ENCODE measurements at regions not wholly inside any gene's neighbourhood (a gene's known extent, or its start where the extent isn't known, plus 50 kb on each side); places are given as distances from the start of the nearest gene placed in this dataset.

DNA sequence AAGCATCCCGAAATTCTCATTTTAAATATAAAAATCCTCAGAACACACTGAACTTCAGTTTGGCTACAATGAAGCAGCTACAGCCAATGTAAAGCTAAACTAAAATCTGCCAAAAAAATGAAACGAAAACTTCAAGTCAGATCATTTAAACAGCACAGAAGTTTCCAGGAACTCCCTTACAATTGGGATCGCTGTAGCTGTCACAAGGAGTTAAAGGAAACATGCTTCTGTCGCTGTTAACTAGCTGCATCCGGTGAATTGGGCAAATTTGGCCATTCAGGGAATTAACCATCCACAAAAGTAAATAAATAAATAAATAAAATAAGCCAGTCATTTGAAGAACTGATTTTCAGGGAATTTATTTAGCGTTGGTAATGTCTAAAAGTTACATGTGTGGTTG is 77.0 kb upstream of the PEG3 start:
- H3K27me3 ChIP-seq (ENCODE audit: control insufficient read depth in 3 of 3, insufficient read depth in 3 of 3, low read depth in 1 of 3, low read length in 3 of 3): peaks cover 0 to 11% (median 0%) of the 10 kb centered on the region in 3 experiments
- H2BK15ac ChIP-seq (ENCODE audit: low read length): no peak overlapping the region
- no peak overlapping the region for H2BK120ac ChIP-seq (ENCODE audit: low read depth, low read length)
- no peak overlapping the region for H3K27ac ChIP-seq (replicated peaks; ENCODE audit: low read length)
- H3K23ac ChIP-seq (ENCODE audit: low read depth, low read length, poor library complexity): no peak overlapping the region
- H2BK12ac ChIP-seq (ENCODE audit: low read length): no peak overlapping the region
- no peaks in the 10 kb centered on the region for H3K79me1 ChIP-seq (ENCODE audit: low read depth, low read length)
- H2BK5ac ChIP-seq (ENCODE audit: low read length): no peak overlapping the region
- no peak overlapping the region for H3K4ac ChIP-seq (ENCODE audit: low read length)
- no peak overlapping the region for H2AFZ ChIP-seq (ENCODE audit: low read length)
- peaks cover 0 to 13% of the 10 kb centered on the region in 2 donors for H3K9me3 ChIP-seq (replicated peaks in 1 of 2; ENCODE audit: control insufficient read depth in 2 of 2, insufficient read depth in 1 of 2, low read depth in 1 of 2, low read length in 2 of 2)
- H4K91ac ChIP-seq (ENCODE audit: low read depth, low read length, poor library complexity): no peak overlapping the region
- H3K4me2 ChIP-seq (ENCODE audit: insufficient read depth, low read length, poor library complexity, severe bottlenecking): no peak overlapping the region
- no peak for DNase-seq (ENCODE audit: low spot score)
- no peak overlapping the region for H3K4me3 ChIP-seq (ENCODE audit: low read length in 2 of 2)
- peaks cover 0 to 1% of the 10 kb centered on the region in 2 donors for H3K4me1 ChIP-seq (ENCODE audit: control insufficient read depth in 2 of 2, insufficient read depth in 1 of 2, low read depth in 1 of 2, low read length in 2 of 2)
- no peak overlapping the region for H4K8ac ChIP-seq (ENCODE audit: low read depth, low read length)
- no peak overlapping the region for H3K18ac ChIP-seq (ENCODE audit: low read length)
- no peak overlapping the region for H2AK5ac ChIP-seq (ENCODE audit: low read depth, low read length)
- H3K14ac ChIP-seq (ENCODE audit: low read length): no peak overlapping the region
- H3K36me3 ChIP-seq (replicated peaks in 1 of 2; ENCODE audit: control insufficient read depth in 2 of 2, insufficient read depth in 2 of 2, low read length in 2 of 2): no peaks in the 10 kb centered on the region
- no CpG with 5 or more reads among the region's 6 CpGs for WGBS, 2 donors (ENCODE audit: extremely low coverage in 2 of 2, insufficient read length in 2 of 2, insufficient replicate concordance in 1 of 2)
- no peak overlapping the region for H3K9ac ChIP-seq (ENCODE audit: low read depth, low read length, poor library complexity)

- Histone ChIP-seq H4K91ac (ENCODE audit: low read depth, low read length, poor library complexity) (no peak overlapping the region), H2BK5ac (ENCODE audit: low read length) (no peak overlapping the region), H2BK120ac (ENCODE audit: low read depth, low read length) (no peak overlapping the region), H3K9ac (ENCODE audit: low read depth, low read length, poor library complexity) (no peak overlapping the region), H3K27me3 (ENCODE audit: control insufficient read depth in 3 of 3, insufficient read depth in 3 of 3, low read depth in 1 of 3, low read length in 3 of 3) (peaks cover 0 to 11% (median 0%) of the 10 kb centered on the region in 3 experiments), H3K14ac (ENCODE audit: low read length) (no peak overlapping the region), H3K9me3 (replicated peaks in 1 of 2; ENCODE audit: control insufficient read depth in 2 of 2, insufficient read depth in 1 of 2, low read depth in 1 of 2, low read length in 2 of 2) (peaks cover 0 to 15% of the 10 kb centered on the region in 2 donors), H3K4me2 (ENCODE audit: insufficient read depth, low read length, poor library complexity, severe bottlenecking) (no peak overlapping the region), H3K27ac (replicated peaks; ENCODE audit: low read length) (no peak overlapping the region), H2AFZ (ENCODE audit: low read length) (no peak overlapping the region), H2BK15ac (ENCODE audit: low read length) (no peak overlapping the region), H2AK5ac (ENCODE audit: low read depth, low read length) (no peak overlapping the region), H3K4ac (ENCODE audit: low read length) (no peak overlapping the region), H3K36me3 (replicated peaks in 1 of 2; ENCODE audit: control insufficient read depth in 2 of 2, insufficient read depth in 2 of 2, low read length in 2 of 2) (no peaks in the 10 kb centered on the region), H3K4me1 (ENCODE audit: control insufficient read depth in 2 of 2, insufficient read depth in 1 of 2, low read depth in 1 of 2, low read length in 2 of 2) (peaks cover 0 to 1% of the 10 kb centered on the region in 2 donors), H3K79me1 (ENCODE audit: low read depth, low read length) (no peaks in the 10 kb centered on the region), H4K8ac (ENCODE audit: low read depth, low read length) (no peak overlapping the region), H3K4me3 (ENCODE audit: low read length in 2 of 2) (no peak overlapping the region), H2BK12ac (ENCODE audit: low read length) (no peak overlapping the region), H3K18ac (ENCODE audit: low read length) (no peak overlapping the region), H3K23ac (ENCODE audit: low read depth, low read length, poor library complexity) (no peak overlapping the region)
- no peak for DNase-seq (ENCODE audit: low spot score)
- WGBS, 2 donors (ENCODE audit: extremely low coverage in 2 of 2, insufficient read length in 2 of 2, insufficient replicate concordance in 1 of 2): no CpG with 5 or more reads among the region's 6 CpGs
These were observed 77.5 kb upstream of the PEG3 start for GRCh38 chr19:56917998-56918397.

DNA sequence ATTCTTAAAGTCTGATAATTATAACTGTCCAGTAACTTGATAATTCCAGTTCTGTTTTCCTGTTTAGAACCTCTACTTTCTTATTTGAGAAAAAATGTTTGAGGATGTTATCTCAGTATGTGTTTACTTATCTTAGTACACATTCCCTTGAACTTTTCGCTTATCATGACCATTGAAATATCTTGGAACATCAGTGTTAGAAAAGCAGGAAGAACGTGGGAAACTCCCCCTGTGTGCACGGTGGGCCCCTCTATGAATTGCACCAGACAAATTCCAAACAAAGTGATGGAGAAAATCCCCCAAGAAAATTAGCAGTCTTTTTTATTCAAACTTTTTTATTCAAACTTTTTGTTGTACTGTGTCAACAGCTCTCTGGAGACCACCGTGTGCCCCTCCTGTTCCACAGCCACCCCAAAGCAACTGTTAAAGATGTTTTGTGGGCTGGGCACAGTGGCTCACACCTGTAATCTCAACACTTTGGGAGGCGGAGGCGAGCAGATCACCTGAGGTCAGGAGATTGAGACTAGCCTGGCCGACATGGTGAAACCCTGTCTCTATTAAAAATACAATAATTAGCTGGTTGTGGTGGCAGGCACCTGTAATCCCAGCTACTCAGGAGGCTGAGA is 78.3 kb upstream of the PEG3 start:
- H3K79me1 ChIP-seq (ENCODE audit: low read depth, low read length): no peaks in the 10 kb centered on the region
- no peak for DNase-seq (ENCODE audit: low spot score)
- H3K14ac ChIP-seq (ENCODE audit: low read length): no peak overlapping the region
- peaks cover 0 to 11% (median 0%) of the 10 kb centered on the region in 3 experiments for H3K27me3 ChIP-seq (ENCODE audit: control insufficient read depth in 3 of 3, insufficient read depth in 3 of 3, low read depth in 1 of 3, low read length in 3 of 3)
- no peak overlapping the region for H3K4me3 ChIP-seq (ENCODE audit: low read length in 2 of 2)
- H3K4ac ChIP-seq (ENCODE audit: low read length): no peak overlapping the region
- no peak overlapping the region for H2BK5ac ChIP-seq (ENCODE audit: low read length)
- H2BK12ac ChIP-seq (ENCODE audit: low read length): no peak overlapping the region
- no peak overlapping the region for H2BK120ac ChIP-seq (ENCODE audit: low read depth, low read length)
- no peak overlapping the region for H3K4me2 ChIP-seq (ENCODE audit: insufficient read depth, low read length, poor library complexity, severe bottlenecking)
- no peak overlapping the region for H3K27ac ChIP-seq (replicated peaks; ENCODE audit: low read length)
- H3K4me1 ChIP-seq (ENCODE audit: control insufficient read depth in 2 of 2, insufficient read depth in 1 of 2, low read depth in 1 of 2, low read length in 2 of 2): peaks cover 0 to 1% of the 10 kb centered on the region in 2 donors
- no peak overlapping the region for H2AK5ac ChIP-seq (ENCODE audit: low read depth, low read length)
- H3K36me3 ChIP-seq (replicated peaks in 1 of 2; ENCODE audit: control insufficient read depth in 2 of 2, insufficient read depth in 2 of 2, low read length in 2 of 2): no peaks in the 10 kb centered on the region
- H4K91ac ChIP-seq (ENCODE audit: low read depth, low read length, poor library complexity): no peak overlapping the region
- H3K23ac ChIP-seq (ENCODE audit: low read depth, low read length, poor library complexity): no peak overlapping the region
- WGBS, 2 donors (ENCODE audit: extremely low coverage in 2 of 2, insufficient read length in 2 of 2, insufficient replicate concordance in 1 of 2): no CpG with 5 or more reads among the region's 7 CpGs
- H3K9ac ChIP-seq (ENCODE audit: low read depth, low read length, poor library complexity): no peak overlapping the region
- H4K8ac ChIP-seq (ENCODE audit: low read depth, low read length): no peak overlapping the region
- no peak overlapping the region for H2BK15ac ChIP-seq (ENCODE audit: low read length)
- H3K9me3 ChIP-seq (replicated peaks in 1 of 2; ENCODE audit: control insufficient read depth in 2 of 2, insufficient read depth in 1 of 2, low read depth in 1 of 2, low read length in 2 of 2): peaks cover 0 to 15% of the 10 kb centered on the region in 2 donors
- no peak overlapping the region for H2AFZ ChIP-seq (ENCODE audit: low read length)
- H3K18ac ChIP-seq (ENCODE audit: low read length): no peak overlapping the region

DNA sequence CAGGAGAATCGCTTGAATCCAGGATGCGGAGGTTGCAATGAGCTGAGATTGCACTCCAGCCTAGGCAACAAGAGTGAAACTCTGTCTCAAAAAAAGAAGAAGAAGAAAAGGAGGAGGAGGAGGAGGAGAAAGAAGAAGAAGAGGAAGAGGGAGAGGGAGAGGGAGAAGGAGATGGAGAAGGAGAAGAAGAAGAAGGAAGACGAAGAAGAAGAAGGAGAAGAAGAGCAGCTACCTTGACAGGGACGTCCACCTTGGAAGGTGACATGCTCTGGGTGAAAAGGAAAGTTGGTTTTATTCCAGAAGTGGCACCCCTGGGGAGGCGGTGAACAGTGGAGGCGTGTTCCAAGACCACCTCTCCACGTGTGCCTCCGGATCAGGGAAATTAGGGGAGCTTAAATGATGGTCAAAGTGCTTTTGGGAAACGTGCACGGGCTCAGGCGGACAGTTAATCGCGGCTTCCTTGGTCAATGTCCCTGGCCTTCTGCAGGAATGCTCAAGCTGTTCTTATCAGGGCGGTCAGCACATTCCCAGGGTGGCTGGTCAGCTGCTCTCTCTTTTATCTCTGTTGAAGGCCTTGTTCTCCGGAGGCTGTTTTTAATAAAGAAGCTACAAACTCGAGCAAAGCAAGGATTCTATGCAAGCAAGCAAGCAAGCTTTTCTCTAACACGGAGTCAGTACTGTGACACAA is 78.9 kb upstream of the PEG3 start:
- Histone ChIP-seq H3K27me3 (ENCODE audit: control insufficient read depth in 3 of 3, insufficient read depth in 3 of 3, low read depth in 1 of 3, low read length in 3 of 3) (peaks cover 0 to 11% (median 0%) of the 10 kb centered on the region in 3 experiments), H3K4ac (ENCODE audit: low read length) (no peak overlapping the region), H2AFZ (ENCODE audit: low read length) (no peak overlapping the region), H2BK12ac (ENCODE audit: low read length) (no peak overlapping the region), H3K4me2 (ENCODE audit: insufficient read depth, low read length, poor library complexity, severe bottlenecking) (no peak overlapping the region), H3K9ac (ENCODE audit: low read depth, low read length, poor library complexity) (no peak overlapping the region), H2BK120ac (ENCODE audit: low read depth, low read length) (no peak overlapping the region), H3K36me3 (replicated peaks in 1 of 2; ENCODE audit: control insufficient read depth in 2 of 2, insufficient read depth in 2 of 2, low read length in 2 of 2) (no peaks in the 10 kb centered on the region), H2BK5ac (ENCODE audit: low read length) (no peak overlapping the region), H3K23ac (ENCODE audit: low read depth, low read length, poor library complexity) (no peak overlapping the region), H4K91ac (ENCODE audit: low read depth, low read length, poor library complexity) (no peak overlapping the region), H3K4me1 (ENCODE audit: control insufficient read depth in 2 of 2, insufficient read depth in 1 of 2, low read depth in 1 of 2, low read length in 2 of 2) (peaks cover 0 to 1% of the 10 kb centered on the region in 2 donors), H3K14ac (ENCODE audit: low read length) (no peak overlapping the region), H4K8ac (ENCODE audit: low read depth, low read length) (no peak overlapping the region), H3K4me3 (ENCODE audit: low read length in 2 of 2) (no peak overlapping the region), H2BK15ac (ENCODE audit: low read length) (no peak overlapping the region), H3K27ac (replicated peaks; ENCODE audit: low read length) (no peak overlapping the region), H2AK5ac (ENCODE audit: low read depth, low read length) (no peak overlapping the region), H3K9me3 (replicated peaks in 1 of 2; ENCODE audit: control insufficient read depth in 2 of 2, insufficient read depth in 1 of 2, low read depth in 1 of 2, low read length in 2 of 2) (peaks cover 0 to 15% of the 10 kb centered on the region in 2 donors), H3K79me1 (ENCODE audit: low read depth, low read length) (no peaks in the 10 kb centered on the region), H3K18ac (ENCODE audit: low read length) (no peak overlapping the region)
- no CpG with 5 or more reads among the region's 17 CpGs for WGBS, 2 donors (ENCODE audit: extremely low coverage in 2 of 2, insufficient read length in 2 of 2, insufficient replicate concordance in 1 of 2)
- no peak for DNase-seq (ENCODE audit: low spot score)
